HEK293 (cell line): ENCODE measurements at regions not wholly inside any gene's neighbourhood (a gene's known extent, or its start where the extent isn't known, plus 50 kb on each side); places are given as distances from the start of the nearest gene placed in this dataset.

Source experiments
- CTCF ChIA-PET: fragments of 350-600 bp; formaldehyde crosslinking; extraction: SDS; loops from one replicate; lab custom pipeline; 2021; ENCODE audit warnings: antibody characterized with exemption; lab: Yijun Ruan, JAX
- POLR2A ChIA-PET: fragments of 300-600 bp; formaldehyde crosslinking; extraction: SDS; loops from one replicate; lab custom pipeline; 2020; ENCODE audit warnings: antibody characterized with exemption, inconsistent platforms; lab: Yijun Ruan, JAX
- H3K27ac ChIP-seq: fragments of 200-500 bp; sonication (Bioruptor generic); 2 replicates; pipeline ENCODE4 v1.5.1; 2014; ENCODE audit warnings: low read depth, low read length, control low read depth, inconsistent platforms; ENCODE audit errors: extremely low read depth
- H3K36me3 ChIP-seq, 2 experiments: fragments of 200-500 bp in 1 of 2; sonication (Bioruptor generic) in 1 of 2; 1 replicate in 1 of 2; 2 replicates in 1 of 2; pipeline ENCODE4 v1.5.1; 2014 to 2017; ENCODE audit warnings: inconsistent platforms in 2 of 2, low read length in 2 of 2; ENCODE audit not compliant: control insufficient read depth in 2 of 2, insufficient read depth in 1 of 2
- H3K4me1 ChIP-seq: fragments of 200-500 bp; sonication (Bioruptor generic); 2 replicates; pipeline ENCODE4 v1.5.1; 2014; ENCODE audit warnings: mild to moderate bottlenecking, low read length, inconsistent platforms; ENCODE audit not compliant: control insufficient read depth, insufficient read depth
- H3K4me3 ChIP-seq: 2 replicates; pipeline ENCODE4 v1.5.1; 2011; ENCODE audit warnings: low read depth, mild to moderate bottlenecking, control low read depth, low read length, moderate library complexity
- H3K9me3 ChIP-seq: fragments of 200-500 bp; sonication (Bioruptor generic); 2 replicates; pipeline ENCODE4 v1.5.1; 2014; ENCODE audit warnings: low read depth, low read length, inconsistent platforms; ENCODE audit not compliant: control insufficient read depth, insufficient read depth
- BCL11A ChIP-seq: fragments of 450-650 bp; formaldehyde crosslinking; IDR thresholded peaks from 2 replicates; pipeline ENCODE4 v1.5.1; 2016; ENCODE audit warnings: low read depth, missing biosample characterization, missing genetic modification characterization
- FEZF1 ChIP-seq: fragments of 450-650 bp; formaldehyde crosslinking; IDR thresholded peaks from 2 replicates; pipeline ENCODE4 v1.5.1; 2016; ENCODE audit warnings: missing biosample characterization, missing genetic modification characterization
- GLI2 ChIP-seq: fragments of 450-650 bp; formaldehyde crosslinking; IDR thresholded peaks from 2 replicates; pipeline ENCODE4; 2017; ENCODE audit warnings: missing biosample characterization, missing genetic modification characterization, low read depth, borderline replicate concordance
- HOXA7 ChIP-seq: sonication (generic); formaldehyde crosslinking; IDR thresholded peaks from 2 replicates; pipeline ENCODE4 v1.8.1; 2022; ENCODE audit warnings: missing genetic modification reagents, borderline replicate concordance
- KLF1 ChIP-seq: fragments of 450-650 bp; formaldehyde crosslinking; IDR thresholded peaks from 2 replicates; pipeline ENCODE4 v1.5.1; 2016; ENCODE audit warnings: missing biosample characterization, missing genetic modification characterization
- KLF17 ChIP-seq: fragments of 450-650 bp; formaldehyde crosslinking; IDR thresholded peaks from 2 replicates; pipeline ENCODE4 v1.5.1; 2016; ENCODE audit warnings: missing biosample characterization, missing genetic modification characterization
- KLF9 ChIP-seq: fragments of 450-650 bp; formaldehyde crosslinking; IDR thresholded peaks from 2 replicates; pipeline ENCODE4 v1.5.1; 2016; ENCODE audit warnings: missing biosample characterization, missing genetic modification characterization, low read depth
- PRDM2 ChIP-seq: fragments of 450-650 bp; formaldehyde crosslinking; IDR thresholded peaks from 2 replicates; pipeline ENCODE4 v1.5.1; 2016; ENCODE audit warnings: missing biosample characterization, missing genetic modification characterization, borderline replicate concordance
- SCRT2 ChIP-seq: fragments of 450-650 bp; formaldehyde crosslinking; IDR thresholded peaks from 2 replicates; pipeline ENCODE4 v1.5.1; 2016; ENCODE audit warnings: missing biosample characterization, missing genetic modification characterization
- WT1 ChIP-seq: fragments of 450-650 bp; formaldehyde crosslinking; IDR thresholded peaks from 2 replicates; pipeline ENCODE4 v1.5.1; 2016; ENCODE audit warnings: missing biosample characterization, missing genetic modification characterization
- YY2 ChIP-seq: fragments of 450-650 bp; formaldehyde crosslinking; IDR thresholded peaks from 2 replicates; pipeline ENCODE4 v1.5.1; 2016; ENCODE audit warnings: missing biosample characterization, missing genetic modification characterization
- ZBTB17 ChIP-seq: fragments of 450-650 bp; formaldehyde crosslinking; IDR thresholded peaks from 2 replicates; pipeline ENCODE4 v1.5.1; 2016; ENCODE audit warnings: missing biosample characterization, missing genetic modification characterization
- ZBTB8A ChIP-seq: fragments of 450-650 bp; formaldehyde crosslinking; IDR thresholded peaks from 2 replicates; pipeline ENCODE4 v1.5.1; 2016; ENCODE audit warnings: missing biosample characterization, missing genetic modification characterization
- ZFP3 ChIP-seq: fragments of 450-650 bp; formaldehyde crosslinking; IDR thresholded peaks from 2 replicates; pipeline ENCODE4 v1.5.1; 2016; ENCODE audit warnings: low read depth, missing biosample characterization, missing genetic modification characterization
- ZNF10 ChIP-seq: fragments of 450-650 bp; formaldehyde crosslinking; IDR thresholded peaks from 2 replicates; pipeline ENCODE4 v1.5.1; 2017; ENCODE audit warnings: missing biosample characterization, missing genetic modification characterization
- ZNF157 ChIP-seq: fragments of 450-650 bp; formaldehyde crosslinking; IDR thresholded peaks from 2 replicates; pipeline ENCODE4 v1.5.1; 2016; ENCODE audit warnings: missing biosample characterization, missing genetic modification characterization
- ZNF202 ChIP-seq: fragments of 450-650 bp; formaldehyde crosslinking; IDR thresholded peaks from 2 replicates; pipeline ENCODE4 v1.5.1; 2016; ENCODE audit warnings: missing biosample characterization, missing genetic modification characterization, borderline replicate concordance
- ZNF221 ChIP-seq: fragments of 450-650 bp; formaldehyde crosslinking; IDR thresholded peaks from 2 replicates; pipeline ENCODE4 v1.5.1; 2017; ENCODE audit warnings: missing biosample characterization, missing genetic modification characterization, borderline replicate concordance
- ZNF248 ChIP-seq: fragments of 450-650 bp; formaldehyde crosslinking; IDR thresholded peaks from 2 replicates; pipeline ENCODE4 v1.5.1; 2017; ENCODE audit warnings: missing biosample characterization, missing genetic modification characterization
- ZNF521 ChIP-seq: fragments of 450-650 bp; formaldehyde crosslinking; IDR thresholded peaks from 2 replicates; pipeline ENCODE4 v1.5.1; 2017; ENCODE audit warnings: missing biosample characterization, mild to moderate bottlenecking, missing genetic modification characterization
- ZNF600 ChIP-seq: fragments of 450-650 bp; formaldehyde crosslinking; IDR thresholded peaks from 2 replicates; pipeline ENCODE4 v1.5.1; 2016; ENCODE audit warnings: missing biosample characterization, missing genetic modification characterization
- ZNF623 ChIP-seq: fragments of 450-650 bp; formaldehyde crosslinking; IDR thresholded peaks from 2 replicates; pipeline ENCODE4 v1.5.1; 2016; ENCODE audit warnings: missing biosample characterization, missing genetic modification characterization
- ZNF664 ChIP-seq: fragments of 450-650 bp; formaldehyde crosslinking; IDR thresholded peaks from 2 replicates; pipeline ENCODE4 v1.5.1; 2016; ENCODE audit warnings: missing biosample characterization, missing genetic modification characterization
- ZNF776 ChIP-seq: fragments of 450-650 bp; formaldehyde crosslinking; IDR thresholded peaks from 2 replicates; pipeline ENCODE4 v1.5.0; 2017; ENCODE audit warnings: missing biosample characterization, missing genetic modification characterization, borderline replicate concordance
- ZNF785 ChIP-seq: fragments of 450-650 bp; formaldehyde crosslinking; IDR thresholded peaks from 2 replicates; pipeline ENCODE4 v1.5.1; 2016; ENCODE audit warnings: missing biosample characterization, missing genetic modification characterization
- ZNF791 ChIP-seq: fragments of 450-650 bp; formaldehyde crosslinking; IDR thresholded peaks from 2 replicates; pipeline ENCODE4 v1.5.1; 2016; ENCODE audit warnings: missing biosample characterization, missing genetic modification characterization
- ZSCAN16 ChIP-seq: fragments of 450-650 bp; formaldehyde crosslinking; IDR thresholded peaks from 2 replicates; pipeline ENCODE4 v1.5.1; 2016; ENCODE audit warnings: missing biosample characterization, missing genetic modification characterization
- ZSCAN23 ChIP-seq: fragments of 450-650 bp; formaldehyde crosslinking; IDR thresholded peaks from 2 replicates; pipeline ENCODE4 v1.5.1; 2016; ENCODE audit warnings: missing biosample characterization, missing genetic modification characterization
- ZSCAN5A ChIP-seq: fragments of 450-650 bp; formaldehyde crosslinking; IDR thresholded peaks from 2 replicates; pipeline ENCODE4 v1.5.1; 2016; ENCODE audit warnings: missing biosample characterization, missing genetic modification characterization

- no peak for TF ChIP-seq PRDM2 (tag by site-specific recombination)
Measured at GRCh38 chr5:174424219-174425053, 299.9 kb upstream of the MSX2 start (continued).

- Histone ChIP-seq H3K27ac (peak overlapping the region; percentile 50; the same call in 1 of the 2 replicates), H3K36me3 (no peaks in the 10 kb centered on the region), H3K4me3 (no peak overlapping the region), H3K9me3 (no peaks in the 10 kb centered on the region), H3K4me1 (peaks cover 11% of the 10 kb centered on the region)
- POLR2A ChIA-PET = interaction anchor here (0.9 kb wide), 2 partner anchors 32 to 299 kb away, joined by 3 to 7 read pairs; partner anchors contain the start of gene MSX2
- CTCF ChIA-PET = interaction anchor here (0.6 to 6.4 kb wide), 7 partner anchors 8 to 385 kb away, joined by 3 to 58 read pairs (median 3); no protein-coding TSS in a partner anchor
- TF ChIP-seq ZSCAN23 (tag by site-specific recombination) (no peak), KLF9 (tag by site-specific recombination) (no peak), ZNF600 (tag by site-specific recombination) (peak; percentile 61; the same call in 1 of the 2 replicates), SCRT2 (tag by site-specific recombination) (0 out of 2 replicates have a peak, but pooled peaks have one; percentile 34), KLF17 (no peak), ZNF157 (tag by site-specific recombination) (no peak), WT1 (tag by site-specific recombination) (no peak), BCL11A (tag by site-specific recombination) (no peak), ZBTB8A (tag by site-specific recombination) (peak; percentile 79), ZFP3 (tag by site-specific recombination) (no peak), GLI2 (no peak), ZNF221 (no peak), ZNF202 (no peak), ZNF776 (tag by site-specific recombination) (no peak), HOXA7 (CRISPR knock-in tag) (no peak), FEZF1 (tag by site-specific recombination) (peak; percentile 92), KLF1 (tag by site-specific recombination) (no peak), ZNF10 (tag by site-specific recombination) (no peak), ZNF785 (tag by site-specific recombination) (no peak), ZNF248 (tag by site-specific recombination) (no peak), ZNF521 (tag by site-specific recombination) (no peak), ZNF623 (tag by site-specific recombination) (no peak), ZSCAN5A (no peak), ZBTB17 (tag by site-specific recombination) (peak; percentile 82), ZNF664 (no peak), ZSCAN16 (tag by site-specific recombination) (no peak), YY2 (tag by site-specific recombination) (no peak), ZNF791 (tag by site-specific recombination) (no peak)
Measured at GRCh38 chr5:174425271-174425963, 299.0 kb upstream of the MSX2 start.
